ENCODE measurements at regions not wholly inside any gene's neighbourhood (a gene's known extent, or its start where the extent isn't known, plus 50 kb on each side); places are given as distances from the start of the nearest gene placed in this dataset.

- TF ChIP-seq CTCF (conservative IDR thresholded peaks at IDR 0.05) (no peak), ZFX (IDR thresholded peaks at IDR 0.05) (no peak)
Measured at GRCh38 chr2:6518361-6518760, 347.3 kb downstream of the CMPK2 start.
